C4-2B (cell line): ENCODE measurements at regions not wholly inside any gene's neighbourhood (a gene's known extent, or its start where the extent isn't known, plus 50 kb on each side); places are given as distances from the start of the nearest gene placed in this dataset.

Source experiments
- ZFX ChIP-seq: fragments of 450-650 bp; IDR thresholded peaks from 2 replicates; pipeline ENCODE4 v1.6.1; 2017
- TF ChIP-seq, protein P1 (sequence below): fragments of 450-650 bp; conservative IDR thresholded peaks from 2 replicates; pipeline ENCODE4 v1.5.1; 2017; ENCODE audit warnings: mild to moderate bottlenecking

DNA sequence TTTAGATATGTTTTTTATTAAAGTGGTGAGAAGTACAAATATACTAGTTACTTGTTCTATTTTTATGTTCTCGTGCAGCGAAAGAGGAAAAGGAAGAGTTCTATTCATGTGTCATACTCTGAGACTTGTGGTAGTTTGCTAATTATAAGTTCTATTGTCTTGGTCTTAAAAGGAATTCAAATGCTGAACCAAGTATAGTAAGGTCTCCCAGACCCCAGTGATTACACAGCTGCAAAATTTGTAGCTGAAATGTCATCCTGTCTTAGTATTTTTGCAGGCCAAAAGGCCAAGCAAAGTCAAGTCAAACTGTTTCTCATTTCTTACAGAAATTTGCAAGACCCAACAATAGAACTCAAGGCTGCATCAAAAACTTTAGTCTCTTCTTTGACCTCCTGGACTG, 268.7 kb downstream of the CHRM3 start:
- TF ChIP-seq, protein P1, sequence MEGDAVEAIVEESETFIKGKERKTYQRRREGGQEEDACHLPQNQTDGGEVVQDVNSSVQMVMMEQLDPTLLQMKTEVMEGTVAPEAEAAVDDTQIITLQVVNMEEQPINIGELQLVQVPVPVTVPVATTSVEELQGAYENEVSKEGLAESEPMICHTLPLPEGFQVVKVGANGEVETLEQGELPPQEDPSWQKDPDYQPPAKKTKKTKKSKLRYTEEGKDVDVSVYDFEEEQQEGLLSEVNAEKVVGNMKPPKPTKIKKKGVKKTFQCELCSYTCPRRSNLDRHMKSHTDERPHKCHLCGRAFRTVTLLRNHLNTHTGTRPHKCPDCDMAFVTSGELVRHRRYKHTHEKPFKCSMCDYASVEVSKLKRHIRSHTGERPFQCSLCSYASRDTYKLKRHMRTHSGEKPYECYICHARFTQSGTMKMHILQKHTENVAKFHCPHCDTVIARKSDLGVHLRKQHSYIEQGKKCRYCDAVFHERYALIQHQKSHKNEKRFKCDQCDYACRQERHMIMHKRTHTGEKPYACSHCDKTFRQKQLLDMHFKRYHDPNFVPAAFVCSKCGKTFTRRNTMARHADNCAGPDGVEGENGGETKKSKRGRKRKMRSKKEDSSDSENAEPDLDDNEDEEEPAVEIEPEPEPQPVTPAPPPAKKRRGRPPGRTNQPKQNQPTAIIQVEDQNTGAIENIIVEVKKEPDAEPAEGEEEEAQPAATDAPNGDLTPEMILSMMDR: no peak
- no peak for TF ChIP-seq ZFX
